ENCODE measurements at regions not wholly inside any gene's neighbourhood (a gene's known extent, or its start where the extent isn't known, plus 50 kb on each side); places are given as distances from the start of the nearest gene placed in this dataset.
"Not testable (repeated sequence)": the region's sequence is repeated elsewhere in the genome, so short reads cannot be mapped to it uniquely, and the experiment has no call there.

GRCh38 chr19:28691683-28692082, 521.3 kb downstream of the UQCRFS1 start:
- DNase-seq: no peak

GRCh38 chr19:28689464-28689863, 523.5 kb downstream of the UQCRFS1 start:
- DNase-seq: not testable (repeated sequence)

- peak in 2 of 56 donors; percentile 0 to 15 for DNase-seq
Observed at GRCh38 chr19:28687296-28687695, 525.7 kb downstream of the UQCRFS1 start.

- no peak for DNase-seq
Observed at GRCh38 chr19:28686756-28687155, 526.2 kb downstream of the UQCRFS1 start.

- no peak for DNase-seq
Observed at GRCh38 chr19:28685802-28686201, 527.1 kb downstream of the UQCRFS1 start.

- DNase-seq: not testable (repeated sequence)
Observed at GRCh38 chr19:28685077-28685476, 527.9 kb downstream of the UQCRFS1 start.

- DNase-seq: no peak
Observed at GRCh38 chr19:28680111-28680510, 532.8 kb downstream of the UQCRFS1 start.

- DNase-seq: no peak
Observed at GRCh38 chr19:28670836-28671235, 542.1 kb downstream of the UQCRFS1 start.

GRCh38 chr19:28669804-28670203, 543.1 kb downstream of the UQCRFS1 start:
- no peak for DNase-seq

- no peak for DNase-seq
Observed at GRCh38 chr19:28667348-28667977, 545.5 kb downstream of the UQCRFS1 start.

- DNase-seq: no peak
Observed at GRCh38 chr19:28665748-28666147, 547.2 kb downstream of the UQCRFS1 start.

- DNase-seq: no peak
Observed at GRCh38 chr19:28656644-28657043, 556.3 kb downstream of the UQCRFS1 start.

- no peak for DNase-seq
Observed at GRCh38 chr19:28655054-28655453, 557.9 kb downstream of the UQCRFS1 start.

- peak in 2 of 56 donors; percentile 1 to 9 for DNase-seq
Observed at GRCh38 chr19:28652765-28653164, 560.2 kb downstream of the UQCRFS1 start.

GRCh38 chr19:28646629-28647028, 566.3 kb downstream of the UQCRFS1 start:
- DNase-seq: no peak

GRCh38 chr19:28644169-28644775, 568.7 kb downstream of the UQCRFS1 start:
- DNase-seq: no peak

- no peak for DNase-seq
Observed at GRCh38 chr19:28642787-28643683, 569.9 kb downstream of the UQCRFS1 start.

GRCh38 chr19:28641395-28641794, 571.6 kb downstream of the UQCRFS1 start:
- no peak for DNase-seq

- DNase-seq: no peak
Observed at GRCh38 chr19:28640506-28640905, 572.4 kb downstream of the UQCRFS1 start.

- DNase-seq: no peak
Observed at GRCh38 chr19:28638445-28638844, 574.5 kb downstream of the UQCRFS1 start.

- no peak for DNase-seq
Observed at GRCh38 chr19:28636706-28637105, 576.2 kb downstream of the UQCRFS1 start.

- no peak for DNase-seq
Observed at GRCh38 chr19:28636016-28636629, 576.8 kb downstream of the UQCRFS1 start.

Data from amygdala (tissue), 56 donors.